ENCODE measurements at regions not wholly inside any gene's neighbourhood (a gene's known extent, or its start where the extent isn't known, plus 50 kb on each side); places are given as distances from the start of the nearest gene placed in this dataset.

DNA sequence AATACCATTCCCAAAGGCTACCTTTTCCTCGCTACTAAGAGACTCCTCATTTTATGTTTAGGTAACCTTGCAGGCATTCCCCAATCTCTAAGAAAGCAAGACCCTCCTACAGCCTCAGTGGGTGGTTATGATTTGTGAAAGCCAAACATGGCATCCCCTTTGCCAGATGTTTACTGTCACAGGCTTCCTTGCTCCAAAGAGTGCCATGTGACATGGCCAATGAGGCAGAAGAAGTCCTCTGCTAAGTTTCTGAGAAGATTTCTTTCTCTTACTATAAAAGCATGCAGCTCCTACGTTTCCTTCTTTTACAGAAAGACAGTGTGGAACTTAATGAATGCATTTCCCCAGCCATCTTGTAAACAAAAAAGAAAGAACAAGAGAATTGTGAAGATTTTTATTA is 688.2 kb downstream of the TBC1D32 start:
- no peak overlapping the region for H3K18ac ChIP-seq (ENCODE audit: insufficient read length, low read depth, low read length)
- no peaks in the 10 kb centered on the region for H4K20me1 ChIP-seq (ENCODE audit: control insufficient read depth, insufficient read depth, insufficient read length)
- no peak overlapping the region for H3K23ac ChIP-seq (ENCODE audit: insufficient read length, low read depth, low read length)
- no peak overlapping the region for H4K5ac ChIP-seq (ENCODE audit: insufficient read length, low read depth, low read length)
- H3K14ac ChIP-seq (ENCODE audit: insufficient read depth, low read length): no peak overlapping the region
- H2BK5ac ChIP-seq (ENCODE audit: insufficient read length, low read length): no peak overlapping the region
- Mint-ChIP-seq H3K4me3 (no peak overlapping the region), H3K27me3 (ENCODE audit: low read depth) (no peaks in the 10 kb centered on the region), H3K4me1 (peaks cover 0 to 3% of the 10 kb centered on the region in 2 experiments; a peak in 1 of 4 replicates), H3K27ac (0 out of 7 replicates have a peak overlapping the region, but pooled peaks of 1 of the 3 experiments have one; percentile 26), H3K36me3 (ENCODE audit: insufficient read depth in 1 of 3, low read depth in 3 of 3) (peaks cover 0 to 2% (median 0%) of the 10 kb centered on the region in 3 experiments; a peak in 2 of 7 replicates), H3K9me3 (peaks cover 10 to 13% of the 10 kb centered on the region in 2 experiments; a peak in 4 of 5 replicates)
- H2BK20ac ChIP-seq (ENCODE audit: low read depth, low read length, poor library complexity, severe bottlenecking): no peak overlapping the region
- DNase-seq: no peak
- no peaks in the 10 kb centered on the region for H3K23me2 ChIP-seq (ENCODE audit: insufficient read length, low read depth, low read length, poor library complexity, severe bottlenecking)
- no peak overlapping the region for H3K56ac ChIP-seq (ENCODE audit: insufficient read length, low read depth, low read length)
- TF ChIP-seq, protein P1, sequence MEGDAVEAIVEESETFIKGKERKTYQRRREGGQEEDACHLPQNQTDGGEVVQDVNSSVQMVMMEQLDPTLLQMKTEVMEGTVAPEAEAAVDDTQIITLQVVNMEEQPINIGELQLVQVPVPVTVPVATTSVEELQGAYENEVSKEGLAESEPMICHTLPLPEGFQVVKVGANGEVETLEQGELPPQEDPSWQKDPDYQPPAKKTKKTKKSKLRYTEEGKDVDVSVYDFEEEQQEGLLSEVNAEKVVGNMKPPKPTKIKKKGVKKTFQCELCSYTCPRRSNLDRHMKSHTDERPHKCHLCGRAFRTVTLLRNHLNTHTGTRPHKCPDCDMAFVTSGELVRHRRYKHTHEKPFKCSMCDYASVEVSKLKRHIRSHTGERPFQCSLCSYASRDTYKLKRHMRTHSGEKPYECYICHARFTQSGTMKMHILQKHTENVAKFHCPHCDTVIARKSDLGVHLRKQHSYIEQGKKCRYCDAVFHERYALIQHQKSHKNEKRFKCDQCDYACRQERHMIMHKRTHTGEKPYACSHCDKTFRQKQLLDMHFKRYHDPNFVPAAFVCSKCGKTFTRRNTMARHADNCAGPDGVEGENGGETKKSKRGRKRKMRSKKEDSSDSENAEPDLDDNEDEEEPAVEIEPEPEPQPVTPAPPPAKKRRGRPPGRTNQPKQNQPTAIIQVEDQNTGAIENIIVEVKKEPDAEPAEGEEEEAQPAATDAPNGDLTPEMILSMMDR (conservative IDR thresholded peaks at IDR 0.05): no peak
- H2BK12ac ChIP-seq (ENCODE audit: insufficient read length, low read depth, low read length): no peak overlapping the region
- no peaks in the 10 kb centered on the region for H3K79me1 ChIP-seq (ENCODE audit: insufficient read depth, low read depth, low read length, poor library complexity, severe bottlenecking)
- H2BK15ac ChIP-seq (ENCODE audit: low read depth, low read length): no peak overlapping the region
- H3K9me3 ChIP-seq (ENCODE audit: control insufficient read depth, low read depth, low read length): no peaks in the 10 kb centered on the region
- H4K8ac ChIP-seq (replicated peaks; ENCODE audit: insufficient read length, low read depth, low read length): no peak overlapping the region
- H2AK5ac ChIP-seq (ENCODE audit: insufficient read length, low read length): no peak overlapping the region
- H3K79me2 ChIP-seq (ENCODE audit: insufficient read depth, low read length): no peaks in the 10 kb centered on the region
- H3K4me1 ChIP-seq (ENCODE audit: insufficient read depth, low read length): no peaks in the 10 kb centered on the region
- no peak overlapping the region for H3T11ph ChIP-seq (ENCODE audit: low read length)
- H2BK120ac ChIP-seq (ENCODE audit: low read depth, low read length, poor library complexity, severe bottlenecking): no peak overlapping the region
- H3K4me2 ChIP-seq (ENCODE audit: insufficient read depth, insufficient read length, low read length): no peak overlapping the region
- no CpG with 5 or more reads among the region's 2 CpGs for WGBS (ENCODE audit: extremely low coverage, insufficient read length, low lambda C conversion rate)
- no peak overlapping the region for H4K91ac ChIP-seq (ENCODE audit: insufficient read length, low read depth, low read length)
- no peak overlapping the region for H3K27ac ChIP-seq (ENCODE audit: insufficient read length, low read depth, low read length)
- H3K4ac ChIP-seq (ENCODE audit: low read depth, low read length): no peak overlapping the region
- H2AFZ ChIP-seq (ENCODE audit: low read length): no peak overlapping the region
- H3K9ac ChIP-seq (ENCODE audit: extremely low read depth, insufficient read length, low read length): no peak overlapping the region
- no peaks in the 10 kb centered on the region for H3K27me3 ChIP-seq (ENCODE audit: insufficient read depth, low read length)

Data from H9 (cell line).